HepG2 (cell line): ENCODE measurements at regions not wholly inside any gene's neighbourhood (a gene's known extent, or its start where the extent isn't known, plus 50 kb on each side); places are given as distances from the start of the nearest gene placed in this dataset.

Experiments used
- EP300 ChIP-seq, 3 experiments: sonication (generic) in 1 of 3; formaldehyde crosslinking in 1 of 3; IDR thresholded peaks; 2 replicates each; pipeline versions ENCODE4 v1.5.1 to v1.6.1; 2011 to 2020; ENCODE audit warnings: low read depth in 2 of 3, low read length in 2 of 3, borderline replicate concordance in 1 of 3, improper control_type of control experiment in 1 of 3, mild to moderate bottlenecking in 1 of 3, missing genetic modification reagents in 1 of 3, moderate library complexity in 1 of 3
- KMT2A ChIP-seq: sonication (generic); formaldehyde crosslinking; IDR thresholded peaks from 2 replicates; pipeline ENCODE4 v1.4.0; 2020; ENCODE audit warnings: missing genetic modification reagents
- MXI1 ChIP-seq: IDR thresholded peaks from 3 replicates; pipeline ENCODE4 v1.6.1; 2012; ENCODE audit warnings: low read depth, low read length, inconsistent platforms, borderline replicate concordance
- POLR2A ChIP-seq, 2 experiments: IDR thresholded peaks; 2 replicates each; pipeline ENCODE4 v1.6.1; 2011; ENCODE audit warnings: low read depth in 2 of 2, low read length in 2 of 2, mild to moderate bottlenecking in 1 of 2, moderate library complexity in 1 of 2; ENCODE audit not compliant: insufficient read depth in 1 of 2
- SIN3A ChIP-seq: IDR thresholded peaks from 2 replicates; pipeline ENCODE4 v1.6.1; 2011; ENCODE audit warnings: low read depth, mild to moderate bottlenecking, control low read depth, low read length, borderline replicate concordance
- TF ChIP-seq, protein P1 (sequence below): sonication (generic); formaldehyde crosslinking; IDR thresholded peaks from 2 replicates; pipeline ENCODE4 v1.5.0; 2020; ENCODE audit warnings: mild to moderate bottlenecking, missing genetic modification reagents, moderate library complexity

DNA sequence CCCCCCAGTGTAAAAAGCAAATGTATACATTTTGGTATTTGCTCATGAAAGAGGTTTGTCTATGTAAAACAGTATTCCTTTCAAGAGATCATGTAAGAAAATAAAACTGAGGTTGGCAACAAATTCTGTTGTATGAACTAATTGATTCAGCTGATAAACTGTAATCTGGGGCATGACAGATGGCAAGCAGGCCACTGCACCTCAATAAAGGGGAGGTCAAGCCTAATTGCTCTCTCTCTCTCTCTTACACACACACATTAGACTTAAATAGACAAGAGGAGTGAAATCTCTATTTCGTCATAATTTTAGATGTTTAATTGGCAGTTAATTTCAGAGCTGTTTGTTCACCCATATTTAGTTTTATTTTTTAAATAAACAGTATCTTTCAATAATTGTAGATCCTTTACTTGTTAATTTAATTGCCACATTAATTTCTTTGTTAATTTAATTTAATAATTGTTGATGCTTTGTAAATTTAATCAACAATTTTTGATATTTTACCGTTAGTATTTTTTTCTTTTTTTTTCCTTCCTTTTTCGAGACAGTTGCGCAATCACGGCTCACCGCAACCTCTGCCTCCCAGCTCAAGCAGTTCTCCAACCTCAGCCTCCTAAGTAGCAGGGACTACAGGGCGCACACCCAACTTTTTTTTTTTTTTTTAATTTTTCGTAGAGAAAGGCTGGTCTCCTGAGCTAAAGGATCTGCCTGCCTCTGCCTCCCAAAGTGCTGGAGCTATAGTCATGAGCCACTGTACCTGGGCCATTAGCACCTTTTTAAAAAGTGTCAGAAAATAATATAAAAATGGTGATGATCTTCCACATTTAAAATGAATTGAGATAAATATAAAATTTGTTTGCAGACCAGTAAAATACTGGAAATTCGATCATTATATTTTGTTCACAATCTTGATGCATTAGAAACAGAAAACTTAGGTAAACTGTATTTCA, 577.7 kb downstream of the SLC16A7 start:
- TF ChIP-seq, protein P1, sequence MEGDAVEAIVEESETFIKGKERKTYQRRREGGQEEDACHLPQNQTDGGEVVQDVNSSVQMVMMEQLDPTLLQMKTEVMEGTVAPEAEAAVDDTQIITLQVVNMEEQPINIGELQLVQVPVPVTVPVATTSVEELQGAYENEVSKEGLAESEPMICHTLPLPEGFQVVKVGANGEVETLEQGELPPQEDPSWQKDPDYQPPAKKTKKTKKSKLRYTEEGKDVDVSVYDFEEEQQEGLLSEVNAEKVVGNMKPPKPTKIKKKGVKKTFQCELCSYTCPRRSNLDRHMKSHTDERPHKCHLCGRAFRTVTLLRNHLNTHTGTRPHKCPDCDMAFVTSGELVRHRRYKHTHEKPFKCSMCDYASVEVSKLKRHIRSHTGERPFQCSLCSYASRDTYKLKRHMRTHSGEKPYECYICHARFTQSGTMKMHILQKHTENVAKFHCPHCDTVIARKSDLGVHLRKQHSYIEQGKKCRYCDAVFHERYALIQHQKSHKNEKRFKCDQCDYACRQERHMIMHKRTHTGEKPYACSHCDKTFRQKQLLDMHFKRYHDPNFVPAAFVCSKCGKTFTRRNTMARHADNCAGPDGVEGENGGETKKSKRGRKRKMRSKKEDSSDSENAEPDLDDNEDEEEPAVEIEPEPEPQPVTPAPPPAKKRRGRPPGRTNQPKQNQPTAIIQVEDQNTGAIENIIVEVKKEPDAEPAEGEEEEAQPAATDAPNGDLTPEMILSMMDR (CRISPR knock-in tag), result no peak
- no peak for TF ChIP-seq POLR2A (IDR thresholded peaks at IDR 0.05; ENCODE audit: insufficient read depth in 1 of 2, low read depth in 2 of 2, low read length in 2 of 2)
- no peak for TF ChIP-seq MXI1
- no peak for TF ChIP-seq EP300 (IDR thresholded peaks at IDR 0.05; ENCODE audit: low read depth in 2 of 2, low read length in 2 of 2)
- no peak for TF ChIP-seq EP300 (CRISPR knock-in tag; IDR thresholded peaks at IDR 0.05; ENCODE audit: borderline replicate concordance)
- no peak for TF ChIP-seq SIN3A
- TF ChIP-seq KMT2A (CRISPR knock-in tag), result no peak
